SK-N-SH treated with all-trans-retinoic acid at 6 μM for 48 hours (cell line): ENCODE measurements at regions not wholly inside any gene's neighbourhood (a gene's known extent, or its start where the extent isn't known, plus 50 kb on each side); places are given as distances from the start of the nearest gene placed in this dataset.

Experiments
- ATAC-seq: fragments of 200-7000 bp; cut with Tn5 transposase; 3 replicates; pipeline ENCODE4 v1.9.1; 2020; ENCODE audit warnings: mild to moderate bottlenecking, moderate library complexity
- ARNTL ChIP-seq: fragments of 450-650 bp; formaldehyde crosslinking; IDR thresholded peaks from 2 replicates; pipeline ENCODE4 v1.5.0; 2020; ENCODE audit warnings: low read depth, mild to moderate bottlenecking, moderate library complexity, borderline replicate concordance
- BACH2 ChIP-seq: fragments of 250-450 bp; sonication (Bioruptor Pico); IDR thresholded peaks from 2 replicates; pipeline ENCODE4 v1.9.0; 2021; ENCODE audit warnings: mild to moderate bottlenecking, borderline replicate concordance
- CSDC2 ChIP-seq: fragments of 250-450 bp; sonication (Bioruptor Pico); IDR thresholded peaks from 2 replicates; pipeline ENCODE4 v1.5.0; 2020; ENCODE audit warnings: mild to moderate bottlenecking, moderate library complexity
- ESRRG ChIP-seq: fragments of 250-450 bp; sonication (Bioruptor Pico); IDR thresholded peaks from 2 replicates; pipeline ENCODE4 v1.6.1; 2021; ENCODE audit warnings: mild to moderate bottlenecking
- GLIS3 ChIP-seq: fragments of 250-450 bp; sonication (Bioruptor Pico); IDR thresholded peaks from 2 replicates; pipeline ENCODE4 v1.5.0; 2020; ENCODE audit warnings: mild to moderate bottlenecking, moderate library complexity
- ISL1 ChIP-seq: fragments of 250-450 bp; sonication (Bioruptor Pico); IDR thresholded peaks from 2 replicates; pipeline ENCODE4 v2.1.2; 2022; ENCODE audit warnings: mild to moderate bottlenecking, moderate library complexity
- OSR1 ChIP-seq: fragments of 250-450 bp; sonication (Bioruptor Pico); IDR thresholded peaks from 2 replicates; pipeline ENCODE4 v1.8.0; 2022; ENCODE audit warnings: moderate library complexity, mild to moderate bottlenecking, inconsistent platforms
- PPARA ChIP-seq: fragments of 250-450 bp; sonication (Bioruptor Pico); IDR thresholded peaks from 2 replicates; pipeline ENCODE4 v1.5.0; 2020; ENCODE audit warnings: mild to moderate bottlenecking, borderline replicate concordance
- RARB ChIP-seq: fragments of 250-450 bp; sonication (Bioruptor Pico); IDR thresholded peaks from 2 replicates; pipeline ENCODE4 v1.8.0; 2021; ENCODE audit warnings: mild to moderate bottlenecking, moderate library complexity
- SNAI2 ChIP-seq: fragments of 250-450 bp; sonication (Bioruptor Pico); IDR thresholded peaks from 2 replicates; pipeline ENCODE4 v1.5.0; 2020; ENCODE audit warnings: mild to moderate bottlenecking, moderate library complexity
- TCF4 ChIP-seq: fragments of 250-450 bp; sonication (Bioruptor Pico); IDR thresholded peaks from 2 replicates; pipeline ENCODE4 v1.8.0; 2021; ENCODE audit warnings: mild to moderate bottlenecking, moderate library complexity, borderline replicate concordance
- TOX ChIP-seq: fragments of 250-450 bp; sonication (Bioruptor Pico); IDR thresholded peaks from 2 replicates; pipeline ENCODE4 v1.8.0; 2021; ENCODE audit warnings: mild to moderate bottlenecking, moderate library complexity, borderline replicate concordance
- ZC3H10 ChIP-seq: fragments of 250-450 bp; sonication (Bioruptor Pico); IDR thresholded peaks from 2 replicates; pipeline ENCODE4 v1.5.1; 2021; ENCODE audit warnings: mild to moderate bottlenecking, moderate library complexity
- ZFP3 ChIP-seq: fragments of 250-450 bp; sonication (Bioruptor Pico); IDR thresholded peaks from 2 replicates; pipeline ENCODE4 v1.5.0; 2020; ENCODE audit warnings: mild to moderate bottlenecking, moderate library complexity
- ZFP30 ChIP-seq: fragments of 450-650 bp; formaldehyde crosslinking; IDR thresholded peaks from 2 replicates; pipeline ENCODE4 v1.5.0; 2022; ENCODE audit warnings: mild to moderate bottlenecking, moderate library complexity
- ZNF565 ChIP-seq: fragments of 450-650 bp; formaldehyde crosslinking; conservative IDR thresholded peaks from 2 replicates; pipeline ENCODE4 v1.5.0; 2020; ENCODE audit warnings: low read depth, mild to moderate bottlenecking, moderate library complexity
- ZNF70 ChIP-seq: fragments of 450-650 bp; formaldehyde crosslinking; IDR thresholded peaks from 2 replicates; pipeline ENCODE4 v1.5.0; 2020; ENCODE audit warnings: mild to moderate bottlenecking, moderate library complexity
- ZNF8 ChIP-seq: fragments of 450-650 bp; formaldehyde crosslinking; IDR thresholded peaks from 2 replicates; pipeline ENCODE4 v1.5.0; 2020; ENCODE audit warnings: mild to moderate bottlenecking, moderate library complexity
- TF ChIP-seq, protein P1 (sequence below): fragments of 250-450 bp; sonication (Bioruptor Pico); IDR thresholded peaks from 2 replicates; pipeline ENCODE4 v1.8.0; 2020; ENCODE audit warnings: mild to moderate bottlenecking, moderate library complexity, borderline replicate concordance
- TF ChIP-seq, protein P2 (sequence below): fragments of 250-450 bp; sonication (Bioruptor Pico); IDR thresholded peaks from 2 replicates; pipeline ENCODE4 v1.5.1; 2021; ENCODE audit warnings: mild to moderate bottlenecking, moderate library complexity
- TF ChIP-seq, protein P3 (sequence below): fragments of 250-450 bp; sonication (Bioruptor Pico); IDR thresholded peaks from 2 replicates; pipeline ENCODE4 v1.5.1; 2020; ENCODE audit warnings: low read depth, mild to moderate bottlenecking, moderate library complexity
- TF ChIP-seq, protein P4 (sequence below): fragments of 250-450 bp; sonication (Bioruptor Pico); IDR thresholded peaks from 2 replicates; pipeline ENCODE4 v1.8.0; 2021; ENCODE audit warnings: low read depth, mild to moderate bottlenecking, moderate library complexity, borderline replicate concordance
- TF ChIP-seq, protein P5 (sequence below): fragments of 250-450 bp; sonication (Bioruptor Pico); IDR thresholded peaks from 2 replicates; pipeline ENCODE4 v1.5.0; 2020; ENCODE audit warnings: mild to moderate bottlenecking, moderate library complexity

DNA sequence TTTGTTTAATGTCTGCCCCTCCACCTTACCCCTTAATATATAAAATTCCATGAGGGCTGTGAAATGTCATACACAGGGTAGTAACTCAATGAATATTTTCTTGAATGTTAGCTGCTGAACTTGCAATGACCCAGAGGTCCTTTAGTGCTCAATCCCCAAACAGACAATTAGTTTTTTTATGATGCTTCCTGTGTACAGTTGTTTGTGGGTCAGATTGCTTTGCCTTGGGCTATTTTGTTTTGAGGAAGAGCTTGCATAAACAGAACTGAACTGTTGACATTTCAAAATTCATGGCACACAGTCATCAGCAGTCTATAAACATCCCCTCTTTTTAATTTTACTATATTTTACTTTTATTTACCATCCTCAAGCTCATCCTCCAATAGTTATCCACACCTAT, 820.5 kb upstream of the SEL1L start:
- TF ChIP-seq ZNF565 (CRISPR knock-in tag) = no peak
- no peak for TF ChIP-seq TOX
- no peak for TF ChIP-seq PPARA (CRISPR knock-in tag)
- no peak for TF ChIP-seq ZC3H10 (CRISPR knock-in tag)
- TF ChIP-seq SNAI2 = no peak
- TF ChIP-seq, protein P1, sequence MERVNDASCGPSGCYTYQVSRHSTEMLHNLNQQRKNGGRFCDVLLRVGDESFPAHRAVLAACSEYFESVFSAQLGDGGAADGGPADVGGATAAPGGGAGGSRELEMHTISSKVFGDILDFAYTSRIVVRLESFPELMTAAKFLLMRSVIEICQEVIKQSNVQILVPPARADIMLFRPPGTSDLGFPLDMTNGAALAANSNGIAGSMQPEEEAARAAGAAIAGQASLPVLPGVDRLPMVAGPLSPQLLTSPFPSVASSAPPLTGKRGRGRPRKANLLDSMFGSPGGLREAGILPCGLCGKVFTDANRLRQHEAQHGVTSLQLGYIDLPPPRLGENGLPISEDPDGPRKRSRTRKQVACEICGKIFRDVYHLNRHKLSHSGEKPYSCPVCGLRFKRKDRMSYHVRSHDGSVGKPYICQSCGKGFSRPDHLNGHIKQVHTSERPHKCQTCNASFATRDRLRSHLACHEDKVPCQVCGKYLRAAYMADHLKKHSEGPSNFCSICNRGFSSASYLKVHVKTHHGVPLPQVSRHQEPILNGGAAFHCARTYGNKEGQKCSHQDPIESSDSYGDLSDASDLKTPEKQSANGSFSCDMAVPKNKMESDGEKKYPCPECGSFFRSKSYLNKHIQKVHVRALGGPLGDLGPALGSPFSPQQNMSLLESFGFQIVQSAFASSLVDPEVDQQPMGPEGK (CRISPR knock-in tag) = no peak
- TF ChIP-seq, protein P2, sequence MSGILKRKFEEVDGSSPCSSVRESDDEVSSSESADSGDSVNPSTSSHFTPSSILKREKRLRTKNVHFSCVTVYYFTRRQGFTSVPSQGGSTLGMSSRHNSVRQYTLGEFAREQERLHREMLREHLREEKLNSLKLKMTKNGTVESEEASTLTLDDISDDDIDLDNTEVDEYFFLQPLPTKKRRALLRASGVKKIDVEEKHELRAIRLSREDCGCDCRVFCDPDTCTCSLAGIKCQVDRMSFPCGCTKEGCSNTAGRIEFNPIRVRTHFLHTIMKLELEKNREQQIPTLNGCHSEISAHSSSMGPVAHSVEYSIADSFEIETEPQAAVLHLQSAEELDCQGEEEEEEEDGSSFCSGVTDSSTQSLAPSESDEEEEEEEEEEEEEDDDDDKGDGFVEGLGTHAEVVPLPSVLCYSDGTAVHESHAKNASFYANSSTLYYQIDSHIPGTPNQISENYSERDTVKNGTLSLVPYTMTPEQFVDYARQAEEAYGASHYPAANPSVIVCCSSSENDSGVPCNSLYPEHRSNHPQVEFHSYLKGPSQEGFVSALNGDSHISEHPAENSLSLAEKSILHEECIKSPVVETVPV (CRISPR knock-in tag) = no peak
- no peak for TF ChIP-seq ZNF70
- no peak for TF ChIP-seq ISL1
- no peak for TF ChIP-seq BACH2 (CRISPR knock-in tag)
- no peak for TF ChIP-seq ESRRG
- TF ChIP-seq ZFP30 (CRISPR knock-in tag) = no peak
- TF ChIP-seq GLIS3 = no peak
- TF ChIP-seq ZNF8 (CRISPR knock-in tag) = no peak
- TF ChIP-seq, protein P3, sequence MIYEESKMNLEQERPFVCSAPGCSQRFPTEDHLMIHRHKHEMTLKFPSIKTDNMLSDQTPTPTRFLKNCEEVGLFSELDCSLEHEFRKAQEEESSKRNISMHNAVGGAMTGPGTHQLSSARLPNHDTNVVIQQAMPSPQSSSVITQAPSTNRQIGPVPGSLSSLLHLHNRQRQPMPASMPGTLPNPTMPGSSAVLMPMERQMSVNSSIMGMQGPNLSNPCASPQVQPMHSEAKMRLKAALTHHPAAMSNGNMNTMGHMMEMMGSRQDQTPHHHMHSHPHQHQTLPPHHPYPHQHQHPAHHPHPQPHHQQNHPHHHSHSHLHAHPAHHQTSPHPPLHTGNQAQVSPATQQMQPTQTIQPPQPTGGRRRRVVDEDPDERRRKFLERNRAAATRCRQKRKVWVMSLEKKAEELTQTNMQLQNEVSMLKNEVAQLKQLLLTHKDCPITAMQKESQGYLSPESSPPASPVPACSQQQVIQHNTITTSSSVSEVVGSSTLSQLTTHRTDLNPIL (CRISPR knock-in tag) = no peak
- TF ChIP-seq, protein P4, sequence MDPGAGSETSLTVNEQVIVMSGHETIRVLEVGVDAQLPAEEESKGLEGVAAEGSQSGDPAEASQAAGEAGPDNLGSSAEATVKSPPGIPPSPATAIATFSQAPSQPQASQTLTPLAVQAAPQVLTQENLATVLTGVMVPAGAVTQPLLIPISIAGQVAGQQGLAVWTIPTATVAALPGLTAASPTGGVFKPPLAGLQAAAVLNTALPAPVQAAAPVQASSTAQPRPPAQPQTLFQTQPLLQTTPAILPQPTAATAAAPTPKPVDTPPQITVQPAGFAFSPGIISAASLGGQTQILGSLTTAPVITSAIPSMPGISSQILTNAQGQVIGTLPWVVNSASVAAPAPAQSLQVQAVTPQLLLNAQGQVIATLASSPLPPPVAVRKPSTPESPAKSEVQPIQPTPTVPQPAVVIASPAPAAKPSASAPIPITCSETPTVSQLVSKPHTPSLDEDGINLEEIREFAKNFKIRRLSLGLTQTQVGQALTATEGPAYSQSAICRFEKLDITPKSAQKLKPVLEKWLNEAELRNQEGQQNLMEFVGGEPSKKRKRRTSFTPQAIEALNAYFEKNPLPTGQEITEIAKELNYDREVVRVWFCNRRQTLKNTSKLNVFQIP = no peak
- ATAC-seq = no peak

DNA sequence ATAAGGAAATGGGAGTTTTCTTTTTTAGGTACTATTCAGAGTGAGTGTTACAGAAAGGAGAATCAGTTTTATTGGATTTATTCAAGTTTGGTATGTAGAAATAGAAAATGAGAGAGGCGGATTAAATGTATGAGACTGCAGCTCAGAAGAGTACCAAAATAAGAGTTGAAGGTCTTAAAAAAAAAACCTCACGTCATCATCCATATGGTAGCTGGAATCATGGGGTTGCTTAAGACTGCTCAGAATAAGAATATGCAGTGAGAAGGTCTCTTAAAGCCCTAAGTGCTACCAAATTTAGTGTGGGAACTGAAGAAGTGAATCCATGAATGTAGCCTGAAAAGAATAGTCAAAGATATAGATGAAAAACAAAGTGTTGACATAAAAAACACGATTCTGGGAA, 825.5 kb upstream of the SEL1L start:
- ATAC-seq = no peak
- TF ChIP-seq, protein P2 (CRISPR knock-in tag) = no peak
- TF ChIP-seq ZFP3 (CRISPR knock-in tag) (no peak), SNAI2 (no peak), ZNF565 (CRISPR knock-in tag) (no peak), OSR1 (CRISPR knock-in tag) (no peak), TOX (no peak), GLIS3 (no peak), ZFP30 (CRISPR knock-in tag) (no peak), TCF4 (CRISPR knock-in tag) (no peak), RARB (no peak), ZNF70 (no peak), ZC3H10 (CRISPR knock-in tag) (no peak), ISL1 (no peak), CSDC2 (no peak), PPARA (CRISPR knock-in tag) (no peak), ARNTL (CRISPR knock-in tag) (no peak)
- TF ChIP-seq, protein P5, sequence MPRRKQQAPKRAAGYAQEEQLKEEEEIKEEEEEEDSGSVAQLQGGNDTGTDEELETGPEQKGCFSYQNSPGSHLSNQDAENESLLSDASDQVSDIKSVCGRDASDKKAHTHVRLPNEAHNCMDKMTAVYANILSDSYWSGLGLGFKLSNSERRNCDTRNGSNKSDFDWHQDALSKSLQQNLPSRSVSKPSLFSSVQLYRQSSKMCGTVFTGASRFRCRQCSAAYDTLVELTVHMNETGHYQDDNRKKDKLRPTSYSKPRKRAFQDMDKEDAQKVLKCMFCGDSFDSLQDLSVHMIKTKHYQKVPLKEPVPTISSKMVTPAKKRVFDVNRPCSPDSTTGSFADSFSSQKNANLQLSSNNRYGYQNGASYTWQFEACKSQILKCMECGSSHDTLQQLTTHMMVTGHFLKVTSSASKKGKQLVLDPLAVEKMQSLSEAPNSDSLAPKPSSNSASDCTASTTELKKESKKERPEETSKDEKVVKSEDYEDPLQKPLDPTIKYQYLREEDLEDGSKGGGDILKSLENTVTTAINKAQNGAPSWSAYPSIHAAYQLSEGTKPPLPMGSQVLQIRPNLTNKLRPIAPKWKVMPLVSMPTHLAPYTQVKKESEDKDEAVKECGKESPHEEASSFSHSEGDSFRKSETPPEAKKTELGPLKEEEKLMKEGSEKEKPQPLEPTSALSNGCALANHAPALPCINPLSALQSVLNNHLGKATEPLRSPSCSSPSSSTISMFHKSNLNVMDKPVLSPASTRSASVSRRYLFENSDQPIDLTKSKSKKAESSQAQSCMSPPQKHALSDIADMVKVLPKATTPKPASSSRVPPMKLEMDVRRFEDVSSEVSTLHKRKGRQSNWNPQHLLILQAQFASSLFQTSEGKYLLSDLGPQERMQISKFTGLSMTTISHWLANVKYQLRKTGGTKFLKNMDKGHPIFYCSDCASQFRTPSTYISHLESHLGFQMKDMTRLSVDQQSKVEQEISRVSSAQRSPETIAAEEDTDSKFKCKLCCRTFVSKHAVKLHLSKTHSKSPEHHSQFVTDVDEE (CRISPR knock-in tag) = no peak
- TF ChIP-seq, protein P1 (CRISPR knock-in tag) = no peak
- TF ChIP-seq, protein P4 = no peak
